ENCODE measurements at regions not wholly inside any gene's neighbourhood (a gene's known extent, or its start where the extent isn't known, plus 50 kb on each side); places are given as distances from the start of the nearest gene placed in this dataset.

- no peaks in the 10 kb centered on the region for H3K9me2 ChIP-seq (ENCODE audit: insufficient read depth)
- TF ChIP-seq, protein P1, sequence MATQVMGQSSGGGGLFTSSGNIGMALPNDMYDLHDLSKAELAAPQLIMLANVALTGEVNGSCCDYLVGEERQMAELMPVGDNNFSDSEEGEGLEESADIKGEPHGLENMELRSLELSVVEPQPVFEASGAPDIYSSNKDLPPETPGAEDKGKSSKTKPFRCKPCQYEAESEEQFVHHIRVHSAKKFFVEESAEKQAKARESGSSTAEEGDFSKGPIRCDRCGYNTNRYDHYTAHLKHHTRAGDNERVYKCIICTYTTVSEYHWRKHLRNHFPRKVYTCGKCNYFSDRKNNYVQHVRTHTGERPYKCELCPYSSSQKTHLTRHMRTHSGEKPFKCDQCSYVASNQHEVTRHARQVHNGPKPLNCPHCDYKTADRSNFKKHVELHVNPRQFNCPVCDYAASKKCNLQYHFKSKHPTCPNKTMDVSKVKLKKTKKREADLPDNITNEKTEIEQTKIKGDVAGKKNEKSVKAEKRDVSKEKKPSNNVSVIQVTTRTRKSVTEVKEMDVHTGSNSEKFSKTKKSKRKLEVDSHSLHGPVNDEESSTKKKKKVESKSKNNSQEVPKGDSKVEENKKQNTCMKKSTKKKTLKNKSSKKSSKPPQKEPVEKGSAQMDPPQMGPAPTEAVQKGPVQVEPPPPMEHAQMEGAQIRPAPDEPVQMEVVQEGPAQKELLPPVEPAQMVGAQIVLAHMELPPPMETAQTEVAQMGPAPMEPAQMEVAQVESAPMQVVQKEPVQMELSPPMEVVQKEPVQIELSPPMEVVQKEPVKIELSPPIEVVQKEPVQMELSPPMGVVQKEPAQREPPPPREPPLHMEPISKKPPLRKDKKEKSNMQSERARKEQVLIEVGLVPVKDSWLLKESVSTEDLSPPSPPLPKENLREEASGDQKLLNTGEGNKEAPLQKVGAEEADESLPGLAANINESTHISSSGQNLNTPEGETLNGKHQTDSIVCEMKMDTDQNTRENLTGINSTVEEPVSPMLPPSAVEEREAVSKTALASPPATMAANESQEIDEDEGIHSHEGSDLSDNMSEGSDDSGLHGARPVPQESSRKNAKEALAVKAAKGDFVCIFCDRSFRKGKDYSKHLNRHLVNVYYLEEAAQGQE (IDR thresholded peaks at IDR 0.05; ENCODE audit: unreplicated experiment) = no peak
- no peak for TF ChIP-seq ZNF331 (CRISPR knock-in tag; IDR thresholded peaks at IDR 0.05; ENCODE audit: low read depth)
- no peak for TF ChIP-seq STAT1 (IDR thresholded peaks at IDR 0.05; ENCODE audit: unreplicated experiment)
- TF ChIP-seq CTCF (conservative IDR thresholded peaks at IDR 0.05; ENCODE audit: low read depth in 2 of 2) = no peak
- TF ChIP-seq ETS1 (IDR thresholded peaks at IDR 0.05) = no peak
- TF ChIP-seq EZH2 (IDR thresholded peaks at IDR 0.05; ENCODE audit: low read depth, unreplicated experiment) = no peak
- no peak for TF ChIP-seq JUNB (IDR thresholded peaks at IDR 0.05; ENCODE audit: unreplicated experiment)
- TF ChIP-seq POLR2AphosphoS5 (IDR thresholded peaks at IDR 0.05; ENCODE audit: low read depth) = no peak
- TF ChIP-seq ZNF114 (CRISPR knock-in tag; IDR thresholded peaks at IDR 0.05) = no peak
- TF ChIP-seq NANOG (IDR thresholded peaks at IDR 0.05; ENCODE audit: borderline replicate concordance) = no peak
- TF ChIP-seq EZH2phosphoT487 (IDR thresholded peaks at IDR 0.05; ENCODE audit: unreplicated experiment) = no peak
- TF ChIP-seq ZNF462 (CRISPR knock-in tag; IDR thresholded peaks at IDR 0.05) = no peak
- no peak for TF ChIP-seq CREB1 (CRISPR knock-in tag; IDR thresholded peaks at IDR 0.05; ENCODE audit: low read depth)
- no peak overlapping the region for H3K4me3 ChIP-seq
- H2AFZ ChIP-seq = no peak overlapping the region
- no peaks in the 10 kb centered on the region for H3K36me3 ChIP-seq (ENCODE audit: insufficient read depth)
- no peak overlapping the region for H3K4me2 ChIP-seq
- H3F3A ChIP-seq (replicated peaks; ENCODE audit: low read depth) = no peaks in the 10 kb centered on the region
- ATAC-seq (no peak), DNase-seq (ENCODE audit: low spot score) (no peak)
- no peaks in the 10 kb centered on the region for H4K20me1 ChIP-seq (replicated peaks; ENCODE audit: insufficient read depth)
- no peaks in the 10 kb centered on the region for H3K36me3 Mint-ChIP-seq (ENCODE audit: low read depth)
- no peaks in the 10 kb centered on the region for H3K27me3 Mint-ChIP-seq (ENCODE audit: insufficient read depth, low read depth, poor library complexity)
- no peaks in the 10 kb centered on the region for H3K4me1 Mint-ChIP-seq
- no peaks in the 10 kb centered on the region for H3K4me1 ChIP-seq (ENCODE audit: insufficient read depth)
- no peak overlapping the region for H3K27ac ChIP-seq (ENCODE audit: low read depth)
- no peak overlapping the region for H3K4me3 Mint-ChIP-seq
- no peaks in the 10 kb centered on the region for H3K27me3 ChIP-seq (ENCODE audit: insufficient read depth)
- H3K27ac Mint-ChIP-seq = no peak overlapping the region
- no peaks in the 10 kb centered on the region for H3K9me3 Mint-ChIP-seq
- no peaks in the 10 kb centered on the region for H3K79me2 ChIP-seq (replicated peaks; ENCODE audit: insufficient read depth)
Measured at GRCh38 chr13:64413529-64413928, 2816.6 kb downstream of the PCDH9 start.

Measured in GM23338 (cell line).